Glomerular visceral epithelial cell (primary cell): ENCODE measurements at regions not wholly inside any gene's neighbourhood (a gene's known extent, or its start where the extent isn't known, plus 50 kb on each side); places are given as distances from the start of the nearest gene placed in this dataset.
"Not testable (repeated sequence)": the region's sequence is repeated elsewhere in the genome, so short reads cannot be mapped to it uniquely, and the experiment has no call there.

Experiments used
- DNase-seq: peaks from one replicate; pipeline ENCODE4 v3.0.0-alpha.2; 2016; ENCODE audit errors: extremely low spot score

DNA sequence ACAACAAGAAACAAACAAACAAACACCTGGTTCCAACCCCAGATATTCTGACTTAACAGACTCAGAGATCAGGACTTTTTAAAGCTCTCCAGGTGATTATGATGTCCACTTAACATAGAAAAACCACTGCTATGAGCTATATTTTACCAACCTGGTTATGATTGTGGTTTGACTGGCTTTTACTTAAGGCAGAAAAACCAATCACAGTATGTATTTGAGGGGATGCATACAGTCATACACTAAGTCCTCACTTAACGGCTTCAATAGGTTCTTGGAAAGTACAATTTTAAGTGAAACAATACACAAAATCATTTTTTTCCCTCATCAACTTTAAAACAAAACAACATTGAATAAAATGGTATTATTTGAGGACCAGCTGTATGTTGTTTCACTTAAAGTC, 393.6 kb downstream of the ZEB2 start:
- DNase-seq = no peak

DNA sequence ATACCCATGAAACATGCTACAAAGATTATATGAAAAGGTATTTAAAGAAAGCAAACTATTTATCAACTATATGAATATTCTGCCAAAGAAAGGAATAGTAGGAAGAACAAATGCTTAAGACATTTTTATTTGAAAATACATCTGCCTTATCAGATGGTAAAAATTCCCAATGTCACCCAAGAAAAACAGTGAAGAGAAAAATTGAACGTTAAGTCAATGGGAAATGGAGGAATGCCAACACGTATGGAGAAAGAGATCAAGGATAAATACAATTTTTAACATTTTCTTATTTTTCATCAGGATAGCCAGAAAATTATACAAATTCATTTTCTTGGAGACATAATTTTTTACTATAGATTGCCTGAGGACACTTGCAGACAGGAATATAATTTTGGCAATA, 394.2 kb downstream of the ZEB2 start:
- DNase-seq = no peak

DNA sequence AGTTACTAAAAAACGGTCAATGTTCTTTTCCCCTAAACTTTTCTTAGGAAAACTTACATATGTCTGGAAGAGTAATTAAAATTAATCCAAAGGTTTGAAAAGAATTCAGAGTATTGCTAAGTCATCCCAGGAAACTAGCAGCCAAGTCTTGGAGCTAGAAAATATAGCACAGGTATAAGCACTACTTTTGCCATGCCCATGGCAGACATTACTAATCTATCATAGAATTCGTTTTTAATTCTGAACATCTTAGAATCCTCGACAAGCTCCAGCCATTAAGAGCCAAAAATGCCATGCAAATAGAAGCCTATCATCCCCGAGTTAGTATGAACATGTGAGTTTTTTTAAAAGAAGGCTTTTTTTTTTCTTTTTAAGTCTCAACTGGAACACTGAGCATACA, 395.0 kb downstream of the ZEB2 start:
- no peak for DNase-seq

DNA sequence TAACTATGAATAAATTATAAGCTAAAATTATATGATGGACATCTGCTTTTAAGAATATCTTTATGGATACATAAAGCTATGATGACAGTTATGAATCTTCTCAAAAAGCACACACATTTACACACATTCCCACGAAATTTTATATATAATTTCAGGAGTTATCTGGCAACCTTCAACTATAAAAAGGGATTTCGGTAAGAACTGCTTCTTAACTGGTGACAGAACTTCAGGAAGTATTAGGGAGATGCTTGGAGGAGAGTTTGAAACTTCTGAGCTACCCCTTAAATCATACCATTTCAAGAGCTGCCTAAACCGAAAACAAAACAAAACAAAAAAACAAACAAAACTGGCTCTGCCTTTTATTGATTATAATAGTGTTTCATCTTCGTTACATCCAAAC, 399.4 kb downstream of the ZEB2 start:
- DNase-seq = no peak

DNA sequence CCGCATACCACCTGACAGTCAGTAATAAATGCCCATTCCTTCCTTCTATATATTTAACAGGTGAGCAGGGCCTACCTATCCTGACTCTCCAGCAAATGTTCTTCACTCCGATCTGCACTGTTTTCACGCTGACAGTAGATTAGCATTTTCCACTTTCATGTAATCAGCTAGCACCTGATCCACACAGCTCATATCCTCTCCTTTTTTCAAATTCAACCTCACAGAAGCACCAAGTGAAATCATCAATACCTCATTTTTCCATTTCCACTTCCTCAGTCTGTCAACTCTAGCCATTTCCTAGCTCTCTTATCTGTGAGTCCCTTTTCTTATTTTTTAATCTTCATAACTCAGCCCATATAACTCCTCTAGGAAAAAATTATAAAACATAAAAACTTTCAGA, 402.8 kb downstream of the ZEB2 start:
- no peak for DNase-seq

DNA sequence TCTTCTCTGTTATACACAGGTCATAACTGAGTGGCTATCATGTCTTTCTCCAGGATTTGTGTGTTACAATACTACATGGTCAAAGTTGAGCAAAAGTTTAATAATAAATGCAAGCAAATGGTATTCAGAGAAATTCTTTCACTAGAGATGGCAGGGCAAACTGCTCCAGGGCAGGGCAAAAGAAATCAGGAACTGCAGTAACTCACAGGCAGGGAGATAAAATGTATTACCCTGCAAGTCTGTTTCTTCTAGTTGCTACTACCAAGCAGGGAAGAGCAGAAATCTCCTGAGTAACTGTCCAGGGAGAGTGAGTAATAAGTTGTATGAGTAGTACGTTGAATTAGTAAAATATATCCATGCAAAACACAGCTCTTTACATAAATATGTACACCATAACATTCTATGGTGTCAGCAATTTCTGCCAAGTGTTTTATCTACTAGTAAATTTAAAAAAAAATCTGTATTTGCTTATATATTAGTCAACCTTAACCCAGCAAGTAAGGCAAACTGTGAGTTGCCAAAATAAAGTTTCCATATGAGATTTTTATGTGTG, 404.1 kb downstream of the ZEB2 start:
- no peak for DNase-seq

DNA sequence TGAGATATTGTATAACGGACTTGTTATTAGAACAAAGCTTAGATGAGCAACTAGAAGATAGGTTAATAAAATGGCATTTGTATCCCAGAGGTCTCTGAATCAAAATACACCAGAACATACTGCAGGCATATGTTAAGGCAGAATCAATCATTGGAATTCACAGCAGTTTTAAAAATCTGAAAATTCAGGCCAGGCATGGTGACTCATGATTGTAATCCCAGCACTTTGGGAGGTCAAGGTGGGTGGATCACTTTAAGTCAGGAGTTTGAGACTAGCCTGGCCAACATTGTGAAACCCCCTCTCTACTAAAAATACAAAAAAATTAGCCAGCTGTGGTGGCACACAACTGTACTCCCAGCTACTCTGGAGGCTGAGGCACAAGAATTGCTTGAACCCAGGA, 405.2 kb downstream of the ZEB2 start:
- no peak for DNase-seq

DNA sequence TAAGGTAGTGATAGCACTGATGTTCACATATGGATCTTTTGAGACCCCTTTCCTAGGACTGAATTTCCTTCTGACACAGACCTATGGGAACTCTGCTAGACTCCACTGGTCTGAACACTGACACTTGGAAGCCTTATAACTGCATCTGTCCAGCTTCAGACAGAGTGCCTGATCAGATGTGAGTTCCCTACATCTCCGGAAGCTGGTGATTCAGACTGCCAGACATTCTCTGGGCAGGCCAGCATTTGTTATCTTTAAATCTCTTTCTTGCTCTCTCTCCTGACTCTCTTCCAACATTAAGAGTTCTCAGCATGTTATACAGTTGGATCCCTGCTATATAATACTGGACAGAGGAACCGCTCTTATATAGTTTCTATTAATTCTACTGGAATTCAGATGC, 408.5 kb downstream of the ZEB2 start:
- no peak for DNase-seq

DNA sequence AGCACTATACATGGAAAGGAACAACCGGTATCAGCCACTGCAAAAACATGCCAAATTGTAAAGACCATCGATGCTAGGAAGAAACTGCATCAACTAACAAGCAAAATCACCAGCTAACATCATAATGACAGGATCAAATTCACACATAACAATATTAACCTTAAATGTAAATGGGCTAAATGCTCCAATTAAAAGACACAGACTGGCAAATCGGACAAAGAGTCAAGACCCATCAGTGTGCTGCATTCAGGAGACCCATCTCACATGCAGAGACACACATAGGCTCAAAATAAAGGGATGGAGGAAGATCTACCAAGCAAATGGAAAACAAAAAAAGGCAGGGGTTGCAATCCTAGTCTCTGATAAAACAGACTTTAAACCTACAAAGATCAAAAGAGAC, 413.8 kb downstream of the ZEB2 start:
- DNase-seq = not testable (repeated sequence)

DNA sequence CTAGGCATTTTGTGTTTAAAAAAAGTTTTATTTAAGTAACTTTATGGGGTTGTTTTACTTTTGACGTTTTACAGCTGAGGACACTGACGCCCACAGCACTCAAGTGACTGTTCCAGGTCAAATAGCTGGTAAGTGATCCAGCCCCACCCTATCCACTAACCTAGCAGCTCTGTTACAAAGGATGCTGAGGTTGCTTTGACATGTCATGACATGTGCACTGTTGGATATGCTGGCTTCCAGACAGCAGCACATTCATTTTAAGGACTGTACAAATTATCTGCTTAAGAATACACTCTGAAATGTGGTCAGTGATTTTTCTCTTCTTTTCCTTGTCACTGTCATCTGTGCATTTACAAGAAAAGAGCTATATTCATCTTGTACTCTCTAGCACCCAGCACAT, 417.5 kb downstream of the ZEB2 start:
- no peak for DNase-seq

DNA sequence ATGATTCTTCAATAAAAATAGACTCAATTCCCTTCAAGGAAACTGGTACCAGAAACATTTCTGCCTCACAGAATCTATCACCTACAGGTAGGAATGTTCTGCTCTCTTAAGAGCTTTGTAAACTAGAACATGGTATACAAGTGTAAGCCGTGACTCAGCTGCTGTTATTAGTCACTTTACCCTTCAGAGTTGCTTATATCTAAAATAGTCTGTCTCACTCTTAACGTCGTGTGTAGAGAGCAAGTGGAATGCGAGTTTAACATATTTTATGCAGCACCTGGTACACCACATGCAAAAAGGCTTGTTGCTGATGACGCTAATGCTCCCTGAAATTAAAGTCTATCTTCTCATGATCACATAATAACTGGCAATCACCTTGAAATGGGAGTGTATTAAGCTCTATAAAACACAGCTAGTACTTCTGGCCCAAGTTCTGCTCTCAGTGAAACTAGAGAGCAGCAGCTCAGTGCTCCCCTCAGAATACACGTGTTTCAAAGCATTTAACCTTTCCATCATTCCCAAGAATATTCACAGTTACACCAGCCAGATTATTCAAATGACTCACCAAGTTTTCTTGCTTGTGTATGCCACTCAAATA, 420.0 kb downstream of the ZEB2 start:
- peak; percentile 77 for DNase-seq

DNA sequence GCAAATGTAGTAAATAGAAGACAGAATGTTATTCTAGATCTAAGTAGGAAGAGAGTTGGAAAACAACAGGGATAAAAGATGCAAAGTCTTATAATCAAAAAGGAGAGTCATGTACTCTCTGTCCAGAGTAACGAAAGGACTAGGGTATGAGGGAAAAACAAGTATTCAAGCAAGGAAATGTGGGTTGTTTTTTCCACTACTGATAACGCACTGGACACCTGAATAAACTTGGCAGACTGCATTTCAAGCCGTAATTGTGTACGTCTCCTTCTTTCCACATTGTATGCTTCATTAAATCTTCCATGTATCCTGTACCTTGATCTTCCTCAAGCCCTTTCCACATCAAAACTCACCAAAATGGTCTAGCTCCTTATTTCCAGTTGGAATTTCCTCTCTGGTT, 420.6 kb downstream of the ZEB2 start:
- peak; percentile 5 for DNase-seq

DNA sequence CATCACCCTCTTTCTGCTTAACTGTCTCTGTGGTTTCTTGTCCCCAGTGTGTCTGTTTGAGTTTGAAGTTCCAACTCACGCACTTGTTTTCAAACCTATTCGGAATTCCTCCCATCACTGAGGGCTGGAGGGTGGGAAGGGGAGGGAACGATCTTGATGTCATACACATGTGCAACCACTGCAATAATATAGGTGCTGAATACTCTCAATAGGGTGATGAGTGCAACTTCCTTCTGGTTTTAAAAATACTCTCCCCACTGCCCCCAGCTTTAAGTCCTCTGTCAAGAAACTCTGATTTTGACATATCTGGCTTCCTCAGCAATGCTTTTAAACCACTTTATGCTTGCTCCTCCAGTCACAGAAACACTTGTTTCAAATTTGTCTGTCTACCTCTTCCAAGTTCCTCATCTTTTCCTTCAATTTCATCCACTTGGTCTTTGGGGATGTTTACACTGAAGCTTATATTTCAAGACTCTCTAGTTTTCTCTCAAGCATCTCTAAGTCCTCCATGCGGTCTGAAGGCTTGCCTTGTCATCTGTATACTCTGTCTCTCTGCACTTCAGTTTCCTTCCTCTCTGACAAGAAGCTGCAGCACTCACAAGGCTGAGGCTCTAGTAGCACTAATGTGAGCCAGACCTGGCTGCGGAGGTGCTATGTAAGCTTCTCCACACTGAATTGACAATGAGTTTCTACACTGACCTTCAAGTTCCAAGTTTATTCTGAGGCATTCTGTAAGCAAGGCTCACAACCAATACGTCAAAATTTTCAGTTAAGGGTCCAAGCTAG, 422.3 kb downstream of the ZEB2 start:
- no peak for DNase-seq

DNA sequence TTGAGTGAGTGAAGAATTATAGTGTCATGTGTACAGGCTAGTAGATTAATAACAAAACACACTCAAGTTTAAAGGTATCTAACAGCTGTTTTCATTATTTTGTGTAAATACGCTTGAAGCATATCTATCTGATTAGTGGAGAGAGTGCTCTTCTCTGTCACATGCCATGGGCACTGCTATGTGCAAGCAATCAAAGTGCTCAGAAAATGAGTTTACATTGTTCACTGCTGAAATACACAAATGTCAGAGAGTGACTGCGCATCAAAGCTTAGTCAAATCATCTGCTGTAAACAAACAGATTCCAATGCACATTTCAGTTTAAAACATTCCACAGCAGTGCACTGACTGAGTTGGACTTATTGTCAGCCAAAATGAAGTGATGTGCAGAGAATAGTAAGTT, 423.4 kb downstream of the ZEB2 start:
- DNase-seq = no peak

DNA sequence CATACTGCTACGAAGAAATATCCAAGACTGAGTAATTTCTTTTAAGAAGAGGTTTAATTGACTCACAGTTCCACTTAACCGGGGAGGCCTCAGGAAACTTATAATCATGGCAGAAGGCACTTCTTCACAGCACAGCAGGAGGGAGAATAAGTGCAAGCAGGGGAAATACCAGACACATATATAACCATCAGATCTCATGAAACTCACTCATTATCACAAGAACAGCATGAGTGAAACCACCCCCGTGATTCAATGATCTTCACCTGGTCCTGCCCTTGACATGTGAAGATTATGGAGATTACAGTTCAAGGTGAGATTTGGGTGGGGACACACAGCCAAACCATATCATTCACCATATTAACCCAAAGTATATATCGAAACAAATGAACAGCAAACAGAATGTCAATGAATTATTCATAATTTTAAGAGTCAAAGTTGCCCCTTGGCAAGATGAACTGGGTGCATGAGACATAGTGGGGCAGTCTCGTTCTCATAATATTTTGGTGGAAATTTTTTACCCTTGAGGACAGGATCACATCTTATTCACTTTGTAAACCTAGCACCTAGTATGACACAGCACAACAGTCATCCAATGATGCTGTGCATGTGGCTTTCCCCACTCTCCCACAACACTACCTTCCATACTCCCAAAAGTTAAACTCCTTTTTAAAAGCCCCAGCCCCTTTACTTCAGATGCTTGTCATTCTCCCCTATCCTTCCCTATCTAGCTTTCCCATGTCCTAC, 425.3 kb downstream of the ZEB2 start:
- no peak for DNase-seq

DNA sequence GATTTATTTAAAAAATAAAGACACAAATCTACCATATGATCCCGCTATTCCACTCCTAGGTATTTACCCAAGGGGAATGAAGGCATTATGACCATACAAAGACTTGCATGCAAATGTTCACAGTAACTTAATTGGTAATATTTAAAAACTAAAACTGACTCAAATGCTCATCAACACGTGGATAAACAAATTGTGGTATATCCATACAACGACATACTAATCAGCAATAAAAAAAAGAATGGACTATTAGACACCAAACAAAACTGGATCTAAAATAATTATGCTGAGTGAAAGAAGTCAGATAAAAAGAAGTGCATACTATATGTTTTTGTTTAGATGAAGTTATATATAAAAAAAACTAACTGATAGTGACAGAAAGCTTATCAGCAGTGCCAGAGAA, 428.3 kb downstream of the ZEB2 start:
- no peak for DNase-seq

DNA sequence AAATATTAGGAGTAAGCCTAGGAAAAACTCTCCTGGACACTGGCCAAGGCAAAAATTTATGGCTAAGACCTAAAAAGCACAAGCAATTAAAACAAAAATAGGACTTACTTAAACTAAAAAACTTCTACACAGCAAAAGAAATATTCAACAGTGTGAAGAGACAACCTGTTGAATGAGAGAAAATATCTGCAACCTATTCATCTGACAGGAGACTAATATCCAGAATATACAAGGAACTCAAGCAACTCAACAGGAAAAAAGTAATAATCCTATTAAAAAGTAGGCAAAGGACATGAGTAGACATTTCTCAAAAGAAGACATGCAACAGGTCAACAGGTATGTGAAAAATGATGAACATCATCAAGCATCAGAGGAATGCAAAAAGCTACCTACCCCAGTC, 431.1 kb downstream of the ZEB2 start:
- DNase-seq = no peak

DNA sequence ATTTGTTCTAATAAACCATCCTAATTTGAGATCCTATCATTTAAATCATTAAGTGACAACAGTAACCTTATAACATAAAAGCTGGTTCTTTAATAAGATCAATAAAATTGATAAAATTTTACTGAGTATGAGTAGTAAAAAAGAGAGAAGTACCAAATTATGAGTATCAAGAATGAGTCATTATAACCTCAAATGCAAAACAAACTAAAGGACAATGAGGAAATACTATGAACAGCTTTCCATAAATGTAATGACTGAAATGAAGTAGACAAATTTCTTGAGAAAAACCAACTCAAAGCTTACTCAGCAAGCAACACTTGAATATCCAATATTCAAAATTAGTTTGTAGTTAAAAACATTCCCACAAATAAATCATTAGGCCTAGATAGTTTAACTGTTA, 433.0 kb downstream of the ZEB2 start:
- no peak for DNase-seq

DNA sequence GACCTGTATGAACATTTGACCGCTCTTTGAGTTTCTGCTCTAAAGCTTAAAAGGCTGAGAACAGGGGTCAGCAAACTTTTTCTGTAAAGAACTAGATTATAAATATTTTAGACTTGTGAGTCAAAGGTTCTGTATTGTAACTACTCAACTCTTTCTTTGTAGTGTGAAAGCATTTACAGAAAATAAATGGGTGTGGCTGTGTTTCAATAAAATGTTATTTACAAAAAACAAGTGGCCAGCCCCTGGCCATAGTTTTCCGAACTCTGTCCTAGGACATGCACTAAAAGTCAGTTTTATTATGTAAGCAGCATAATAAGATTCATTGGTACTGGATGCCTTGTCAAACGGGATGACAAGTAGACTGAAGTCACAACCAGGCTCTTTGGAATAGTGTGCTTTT, 434.9 kb downstream of the ZEB2 start:
- DNase-seq = no peak

DNA sequence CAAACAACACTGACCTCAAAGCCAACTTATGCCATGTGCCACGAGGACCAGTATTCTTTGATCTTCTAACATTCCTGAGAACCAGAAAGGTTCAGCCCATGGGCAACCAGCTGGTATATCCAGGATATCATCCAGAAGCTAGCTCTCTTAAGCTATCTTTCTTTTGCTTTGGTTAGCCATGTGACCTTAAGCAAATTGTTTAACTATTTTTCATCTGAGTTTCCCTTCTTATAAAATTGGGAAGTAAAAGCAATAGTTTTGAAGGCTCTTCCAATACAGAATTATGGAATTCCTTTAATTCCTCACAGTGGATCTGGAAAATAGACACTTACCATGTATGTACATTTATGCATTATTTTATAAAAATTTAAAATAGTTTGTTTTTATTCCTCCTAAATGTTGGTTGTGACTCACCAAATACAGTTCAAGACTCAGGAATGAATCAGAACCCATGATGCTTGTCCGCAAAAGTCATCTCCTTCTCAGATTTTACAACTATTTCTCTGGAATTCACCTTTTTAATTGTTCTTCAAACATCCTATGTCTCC, 435.7 kb downstream of the ZEB2 start:
- DNase-seq = peak; percentile 84

DNA sequence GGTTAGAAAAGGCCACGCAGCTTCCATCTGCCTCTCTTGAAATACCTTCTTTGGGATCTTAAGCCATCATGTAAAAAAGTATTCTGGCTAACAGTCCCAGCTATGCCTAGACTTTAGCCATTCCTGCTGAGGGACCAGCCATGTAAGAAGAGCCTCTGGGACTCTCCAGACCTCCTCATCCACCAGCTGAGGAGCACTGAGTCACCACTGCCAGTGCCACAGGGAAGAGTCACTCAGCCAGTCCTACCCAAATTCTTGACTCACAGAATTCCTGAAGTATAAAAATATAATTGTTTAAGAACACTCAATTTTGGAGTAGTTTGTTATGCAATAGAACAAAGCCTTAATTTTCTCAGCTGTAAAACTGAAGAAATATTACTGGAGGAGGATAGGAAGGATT, 436.7 kb downstream of the ZEB2 start:
- peak; percentile 68 for DNase-seq

DNA sequence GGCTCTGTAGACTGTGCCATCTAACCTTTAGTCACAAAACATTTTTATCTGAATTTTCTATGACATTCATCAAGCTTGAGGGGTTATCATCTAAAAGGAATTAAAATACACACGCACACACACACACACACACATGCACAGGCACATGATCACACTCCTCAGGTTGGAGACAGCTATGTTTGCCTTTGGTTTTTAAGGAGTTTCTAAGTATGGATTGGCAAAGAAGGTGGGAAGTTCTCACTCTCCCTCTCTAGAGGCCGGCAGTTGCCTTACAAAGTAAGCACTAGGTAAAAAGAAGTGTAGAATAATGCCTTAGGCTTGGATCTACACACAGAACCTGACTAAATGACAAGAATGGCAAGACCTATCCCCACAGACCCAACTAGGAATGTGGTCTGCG, 437.1 kb downstream of the ZEB2 start:
- DNase-seq = no peak

DNA sequence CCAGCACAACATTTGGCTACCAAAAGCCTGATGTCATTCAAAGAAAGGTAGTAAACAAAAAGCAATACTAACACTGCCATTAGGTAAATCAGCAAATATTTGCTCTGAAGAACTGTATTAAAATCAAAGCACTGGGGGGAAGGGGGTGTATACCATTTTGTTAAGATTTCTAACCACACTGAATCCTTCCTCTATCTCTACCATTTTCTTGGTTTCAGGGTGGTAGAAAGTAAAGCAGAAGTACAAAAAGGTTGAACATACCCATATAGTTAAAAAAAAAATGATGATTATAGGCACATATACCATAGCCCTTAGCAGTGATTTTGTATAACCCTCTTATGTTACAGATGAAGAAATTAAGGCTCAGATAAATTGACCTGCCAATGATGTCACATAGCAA, 437.6 kb downstream of the ZEB2 start:
- no peak for DNase-seq
